K562 (cell line): ENCODE measurements at regions not wholly inside any gene's neighbourhood (a gene's known extent, or its start where the extent isn't known, plus 50 kb on each side); places are given as distances from the start of the nearest gene placed in this dataset.

ENCODE experiments used
- ATAC-seq: fragments of 200-7000 bp; cut with Tn5 transposase; 3 replicates; pipeline ENCODE4 v1.9.1; 2020; ENCODE audit warnings: moderate library complexity
- BruUV-seq: library from RNA; stranded (reverse); fragments of 400-500 nt; replicated peaks from 2 replicates; lab custom pipeline; 2021; lab: Mats Ljungman, UMichigan
- CTCF ChIA-PET: fragments of 300-600 bp; formaldehyde crosslinking; extraction: SDS; loops from one replicate; lab custom pipeline; 2021; ENCODE audit warnings: low intra/inter-chr PET ratio; lab: Yijun Ruan, JAX
- POLR2A ChIA-PET: fragments of 300-600, 350-650 bp; sonication (Branson Sonifier 250); formaldehyde crosslinking; extraction: SDS; loops from one replicate; lab custom pipeline; 2021; ENCODE audit warnings: antibody characterized with exemption, inconsistent platforms; lab: Yijun Ruan, JAX
- DNase-seq, 4 experiments: peaks; one replicate each; pipeline versions ENCODE4 v3.0.0 to v3.0.0-alpha.2; 2011 to 2018; ENCODE audit warnings: low spot score in 3 of 4, mixed read lengths in 3 of 4; ENCODE audit errors: extremely low read depth in 1 of 4
- FAIRE-seq: peaks from 2 replicates; lab custom pipeline; 2011; peaks lifted over from hg19 to GRCh38; lab: Jason Lieb, UNC
- H2AFZ ChIP-seq: 2 replicates; pipeline ENCODE4 v1.6.0; 2011; ENCODE audit warnings: low read depth, low read length, control low read depth, inconsistent platforms
- H3K27ac ChIP-seq: fragments of 200-600 bp; 3 replicates; pipeline ENCODE4 v1.8.0; 2011; ENCODE audit warnings: low read depth, mild to moderate bottlenecking, control low read depth, inconsistent platforms, low read length, moderate library complexity, mixed read lengths; ENCODE audit errors: extremely low read depth
- H3K27me3 ChIP-seq, 2 experiments: fragments of 300-600 bp in 1 of 2; 2 replicates in 1 of 2; 3 replicates in 1 of 2; pipeline versions ENCODE4 v1.6.0 to v1.8.0; 2011; ENCODE audit warnings: inconsistent platforms in 2 of 2, low read length in 2 of 2, mild to moderate bottlenecking in 1 of 2, mixed read lengths in 1 of 2, moderate library complexity in 1 of 2; ENCODE audit not compliant: control insufficient read depth in 2 of 2, insufficient read depth in 2 of 2
- H3K36me3 ChIP-seq: fragments of 300-600 bp; 3 replicates; pipeline ENCODE4 v1.8.0; 2011; ENCODE audit warnings: mild to moderate bottlenecking, low read length, inconsistent platforms; ENCODE audit not compliant: control insufficient read depth, insufficient read depth
- H3K4me1 ChIP-seq, 2 experiments: fragments of 200-600 bp in 1 of 2; replicated peaks in 1 of 2; 2 replicates in 1 of 2; 3 replicates in 1 of 2; pipeline versions ENCODE4 v1.5.1 to v1.8.0; 2011; ENCODE audit warnings: inconsistent platforms in 2 of 2, low read length in 2 of 2, mild to moderate bottlenecking in 1 of 2, mixed read lengths in 1 of 2, moderate library complexity in 1 of 2; ENCODE audit not compliant: control insufficient read depth in 2 of 2, insufficient read depth in 2 of 2
- H3K4me2 ChIP-seq: 2 replicates; pipeline ENCODE4 v1.6.1; 2011; ENCODE audit warnings: low read length, control low read depth, inconsistent platforms, mixed read lengths; ENCODE audit not compliant: insufficient read depth
- H3K4me3 ChIP-seq: fragments of 200-600 bp; sonication (generic), shearing (Covaris generic); 2 replicates; pipeline ENCODE4 v1.5.1; 2016; ENCODE audit warnings: control low read depth, inconsistent platforms
- H3K79me2 ChIP-seq: fragments of 200-600 bp; 3 replicates; pipeline ENCODE4 v1.8.0; 2011; ENCODE audit warnings: low read length, inconsistent platforms; ENCODE audit not compliant: control insufficient read depth, insufficient read depth
- H3K9ac ChIP-seq, 2 experiments: 2 replicates each; pipeline versions ENCODE4 v1.6.0 to v1.6.1; 2011; ENCODE audit warnings: low read depth in 2 of 2, low read length in 2 of 2, control low read depth in 1 of 2, inconsistent platforms in 1 of 2, mild to moderate bottlenecking in 1 of 2, mixed read lengths in 1 of 2; ENCODE audit not compliant: insufficient read depth in 1 of 2
- H3K9me1 ChIP-seq: one replicate; pipeline ENCODE4 v1.6.0; 2011; ENCODE audit warnings: inconsistent platforms, mild to moderate bottlenecking, low read length, moderate library complexity; ENCODE audit not compliant: control insufficient read depth, insufficient read depth
- H3K9me3 ChIP-seq: replicated peaks from 2 replicates; pipeline ENCODE4 v1.5.1; 2011; ENCODE audit warnings: low read depth, low read length, inconsistent platforms; ENCODE audit not compliant: control insufficient read depth, insufficient read depth
- H4K20me1 ChIP-seq: replicated peaks from 2 replicates; pipeline ENCODE4 v1.6.1; 2011; ENCODE audit warnings: low read length, inconsistent platforms, mixed read lengths; ENCODE audit not compliant: control insufficient read depth, insufficient read depth
- CHD4 ChIP-seq: fragments of 200-600 bp; sonication (generic); IDR thresholded peaks from 3 replicates; pipeline ENCODE4 v1.6.1; 2012; ENCODE audit warnings: low read depth, mild to moderate bottlenecking, mixed read lengths, low read length, inconsistent platforms; ENCODE audit not compliant: insufficient read depth, insufficient replicate concordance, poor library complexity, severe bottlenecking
- CTBP1 ChIP-seq: fragments of 450-650 bp; IDR thresholded peaks from 2 replicates; pipeline ENCODE4 v1.6.1; 2016; ENCODE audit warnings: borderline replicate concordance
- EP300 ChIP-seq: IDR thresholded peaks from 2 replicates; pipeline ENCODE4 v1.6.1; 2012; ENCODE audit warnings: low read length, improper control_type of control experiment
- MEIS2 ChIP-seq: fragments of 450-650 bp; IDR thresholded peaks from 2 replicates; pipeline ENCODE4 v1.6.1; 2014; ENCODE audit warnings: mild to moderate bottlenecking; ENCODE audit not compliant: partially characterized antibody
- MYNN ChIP-seq, 2 experiments: sonication (generic); formaldehyde crosslinking in 1 of 2; IDR thresholded peaks; 2 replicates each; pipeline versions ENCODE4 v1.5.0 to v1.6.1; 2016 to 2020; ENCODE audit warnings: antibody characterized with exemption in 1 of 2, missing genetic modification reagents in 1 of 2
- PHB2 ChIP-seq: fragments of 450-650 bp; IDR thresholded peaks from 2 replicates; pipeline ENCODE4 v1.6.1; 2017; ENCODE audit warnings: low read depth
- PPARD ChIP-seq: fragments of 250-450 bp; sonication (Bioruptor Pico); IDR thresholded peaks from 2 replicates; pipeline ENCODE4 v1.8.0; 2022; ENCODE audit warnings: inconsistent platforms, mild to moderate bottlenecking, moderate library complexity
- RUNX1 ChIP-seq: sonication (generic); IDR thresholded peaks from 2 replicates; pipeline ENCODE4 v1.6.1; 2016; ENCODE audit warnings: antibody characterized with exemption, low read depth
- SETDB1 ChIP-seq: IDR thresholded peaks from one replicate; pipeline ENCODE4 v1.6.1; 2012; ENCODE audit warnings: low read length, control low read depth, inconsistent platforms
- ZNF253 ChIP-seq: fragments of 250-450 bp; sonication (Bioruptor Pico); conservative IDR thresholded peaks from 2 replicates; pipeline ENCODE4 v1.6.1; 2021; ENCODE audit warnings: mild to moderate bottlenecking
- ZNF324 ChIP-seq: fragments of 250-450 bp; sonication (Bioruptor Pico); IDR thresholded peaks from 2 replicates; pipeline ENCODE4 v1.4.0; 2020; ENCODE audit warnings: mild to moderate bottlenecking
- ZNF561 ChIP-seq: fragments of 450-650 bp; formaldehyde crosslinking; conservative IDR thresholded peaks from 2 replicates; pipeline ENCODE4 v1.4.0; 2020; ENCODE audit warnings: mild to moderate bottlenecking, moderate library complexity
- ZNF785 ChIP-seq: fragments of 250-450 bp; sonication (Bioruptor Pico); IDR thresholded peaks from 2 replicates; pipeline ENCODE4 v1.4.0; 2020; ENCODE audit warnings: mild to moderate bottlenecking
- WGBS: fragments of 100-300 bp; shearing (Covaris generic); methylation state at CpG from one replicate; pipeline ENCODE4 v1.1.6; 2016; ENCODE audit warnings: low coverage, mixed read lengths; ENCODE audit not compliant: insufficient coverage; ENCODE audit errors: missing lambda C conversion rate; 5-methylcytosine and 5-hydroxymethylcytosine counted together
- in situ Hi-C: fragments of 300-500 bp; cut with MboI; formaldehyde crosslinking; loops from 4 replicates; pipeline ENCODE4 v1.15.0; 2018; ENCODE audit warnings: inconsistent platforms, mixed read lengths
- intact Hi-C: fragments of 100-400 bp; cut with micrococcal nuclease; formaldehyde crosslinking; loops from 2 replicates; pipeline ENCODE4 v1.14.2; 2022
- TF ChIP-seq, protein P1 (sequence below): fragments of 250-450 bp; sonication (Bioruptor Pico); IDR thresholded peaks from 2 replicates; pipeline ENCODE4 v1.6.1; 2021; ENCODE audit warnings: mild to moderate bottlenecking
- TF ChIP-seq, protein P2 (sequence below): fragments of 450-650 bp; formaldehyde crosslinking; IDR thresholded peaks from 2 replicates; pipeline ENCODE4 v1.4.0; 2020; ENCODE audit warnings: mild to moderate bottlenecking, moderate library complexity
- TF ChIP-seq, protein P3 (sequence below): fragments of 450-650 bp; formaldehyde crosslinking; IDR thresholded peaks from 2 replicates; pipeline ENCODE4 v1.4.0; 2020; ENCODE audit warnings: mild to moderate bottlenecking, moderate library complexity

DNA sequence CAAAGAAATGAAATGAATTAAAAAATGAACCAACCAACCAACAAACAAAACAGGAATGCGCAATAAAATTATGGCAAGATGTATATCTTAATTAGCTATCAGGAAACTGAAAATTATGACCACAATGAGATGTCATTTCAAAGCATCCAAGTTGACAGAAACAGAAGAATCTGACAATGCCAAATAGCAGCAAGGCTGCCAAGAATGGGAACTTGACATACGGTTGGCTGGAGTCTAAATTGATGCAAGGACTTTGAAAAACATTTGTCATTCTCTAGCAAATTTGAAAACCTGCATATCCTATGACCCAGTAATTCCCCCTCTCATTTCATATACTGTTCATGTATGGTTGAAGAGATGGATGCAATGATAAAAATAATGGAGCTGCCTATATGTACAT lies 1262.6 kb downstream of the TBC1D22A start:
- Histone ChIP-seq H3K27me3 (no peaks in the 10 kb centered on the region), H3K27ac (no peak overlapping the region), H3K4me1 (no peaks in the 10 kb centered on the region), H3K9me3 (no peaks in the 10 kb centered on the region), H3K79me2 (no peaks in the 10 kb centered on the region), H3K9me1 (no peaks in the 10 kb centered on the region), H2AFZ (no peak overlapping the region), H3K36me3 (no peaks in the 10 kb centered on the region), H3K4me2 (no peak overlapping the region), H3K4me3 (no peak overlapping the region), H4K20me1 (no peaks in the 10 kb centered on the region), H3K9ac (no peak overlapping the region)
- in situ Hi-C loops (no loop called here), intact Hi-C loops (no loop called here)
- ChIA-PET POLR2A (interaction anchor here (0.7 kb wide), 1 partner anchor 183 kb away, joined by 4 read pairs; no protein-coding TSS in a partner anchor), CTCF (no interaction called here)
- no peak for ATAC-seq
- DNase-seq = no peak
- 3% methylated on average over 2 of the region's 2 CpGs for WGBS
- no TSS peak for BruUV-seq
- TF ChIP-seq RUNX1 = no peak
- TF ChIP-seq CTBP1 = no peak
- TF ChIP-seq, protein P1, sequence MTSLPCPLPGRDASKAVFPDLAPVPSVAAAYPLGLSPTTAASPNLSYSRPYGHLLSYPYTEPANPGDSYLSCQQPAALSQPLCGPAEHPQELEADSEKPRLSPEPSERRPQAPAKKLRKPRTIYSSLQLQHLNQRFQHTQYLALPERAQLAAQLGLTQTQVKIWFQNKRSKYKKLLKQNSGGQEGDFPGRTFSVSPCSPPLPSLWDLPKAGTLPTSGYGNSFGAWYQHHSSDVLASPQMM (CRISPR knock-in tag) = no peak
- TF ChIP-seq, protein P2, sequence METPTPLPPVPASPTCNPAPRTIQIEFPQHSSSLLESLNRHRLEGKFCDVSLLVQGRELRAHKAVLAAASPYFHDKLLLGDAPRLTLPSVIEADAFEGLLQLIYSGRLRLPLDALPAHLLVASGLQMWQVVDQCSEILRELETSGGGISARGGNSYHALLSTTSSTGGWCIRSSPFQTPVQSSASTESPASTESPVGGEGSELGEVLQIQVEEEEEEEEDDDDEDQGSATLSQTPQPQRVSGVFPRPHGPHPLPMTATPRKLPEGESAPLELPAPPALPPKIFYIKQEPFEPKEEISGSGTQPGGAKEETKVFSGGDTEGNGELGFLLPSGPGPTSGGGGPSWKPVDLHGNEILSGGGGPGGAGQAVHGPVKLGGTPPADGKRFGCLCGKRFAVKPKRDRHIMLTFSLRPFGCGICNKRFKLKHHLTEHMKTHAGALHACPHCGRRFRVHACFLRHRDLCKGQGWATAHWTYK = no peak
- TF ChIP-seq ZNF324 (CRISPR knock-in tag) = no peak
- TF ChIP-seq ZNF253 (CRISPR knock-in tag) = no peak
- TF ChIP-seq, protein P3, sequence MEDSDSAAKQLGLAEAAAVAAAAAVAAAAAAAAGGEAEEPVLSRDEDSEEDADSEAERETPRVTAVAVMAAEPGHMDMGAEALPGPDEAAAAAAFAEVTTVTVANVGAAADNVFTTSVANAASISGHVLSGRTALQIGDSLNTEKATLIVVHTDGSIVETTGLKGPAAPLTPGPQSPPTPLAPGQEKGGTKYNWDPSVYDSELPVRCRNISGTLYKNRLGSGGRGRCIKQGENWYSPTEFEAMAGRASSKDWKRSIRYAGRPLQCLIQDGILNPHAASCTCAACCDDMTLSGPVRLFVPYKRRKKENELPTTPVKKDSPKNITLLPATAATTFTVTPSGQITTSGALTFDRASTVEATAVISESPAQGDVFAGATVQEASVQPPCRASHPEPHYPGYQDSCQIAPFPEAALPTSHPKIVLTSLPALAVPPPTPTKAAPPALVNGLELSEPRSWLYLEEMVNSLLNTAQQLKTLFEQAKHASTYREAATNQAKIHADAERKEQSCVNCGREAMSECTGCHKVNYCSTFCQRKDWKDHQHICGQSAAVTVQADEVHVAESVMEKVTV (CRISPR knock-in tag) = no peak
- TF ChIP-seq ZNF561 = no peak
- TF ChIP-seq MYNN (IDR thresholded peaks at IDR 0.05) = no peak
- TF ChIP-seq MYNN (CRISPR knock-in tag; IDR thresholded peaks at IDR 0.05) = no peak
- TF ChIP-seq EP300 = no peak
- no peak for TF ChIP-seq PPARD
- no peak for TF ChIP-seq ZNF785 (CRISPR knock-in tag)
- TF ChIP-seq PHB2 = no peak
- TF ChIP-seq MEIS2 = no peak
- TF ChIP-seq CHD4 = no peak
- TF ChIP-seq SETDB1 = no peak
- no peak for FAIRE-seq
